ENCODE measurements at regions not wholly inside any gene's neighbourhood (a gene's known extent, or its start where the extent isn't known, plus 50 kb on each side); places are given as distances from the start of the nearest gene placed in this dataset.

- DNase-seq (ENCODE audit: low read depth in 2 of 2), result no peak
Observed at GRCh38 chr14:101025131-101025530, 121.6 kb upstream of the RTL1 start.

- DNase-seq (ENCODE audit: low read depth in 2 of 2), result no peak
Observed at GRCh38 chr14:101025696-101026095, 122.2 kb upstream of the RTL1 start.

GRCh38 chr14:101026341-101026740, 122.8 kb upstream of the RTL1 start:
- DNase-seq (ENCODE audit: low read depth in 2 of 2), result no peak

GRCh38 chr14:101027291-101027690, 123.8 kb upstream of the RTL1 start:
- no peak for DNase-seq (ENCODE audit: low read depth in 2 of 2)

GRCh38 chr14:101027966-101028365, 124.4 kb upstream of the RTL1 start:
- DNase-seq (ENCODE audit: low read depth in 2 of 2), result no peak

GRCh38 chr14:101028971-101029667, 125.6 kb upstream of the RTL1 start:
- DNase-seq (ENCODE audit: low read depth in 2 of 2), result no peak

- DNase-seq (ENCODE audit: low read depth in 2 of 2), result no peak
Observed at GRCh38 chr14:101029668-101030290, 126.3 kb upstream of the RTL1 start.

- DNase-seq (ENCODE audit: low read depth in 2 of 2), result no peak
Observed at GRCh38 chr14:101030586-101030985, 127.1 kb upstream of the RTL1 start.

- no peak for DNase-seq (ENCODE audit: low read depth in 2 of 2)
Observed at GRCh38 chr14:101031186-101031585, 127.7 kb upstream of the RTL1 start.

GRCh38 chr14:101031721-101032120, 128.2 kb upstream of the RTL1 start:
- no peak for DNase-seq (ENCODE audit: low read depth in 2 of 2)

GRCh38 chr14:101032433-101032832, 128.9 kb upstream of the RTL1 start:
- no peak for DNase-seq (ENCODE audit: low read depth in 2 of 2)

- no peak for DNase-seq (ENCODE audit: low read depth in 2 of 2)
Observed at GRCh38 chr14:101033006-101033405, 129.5 kb upstream of the RTL1 start.

- no peak for DNase-seq (ENCODE audit: low read depth in 2 of 2)
Observed at GRCh38 chr14:101033446-101034165, 130.1 kb upstream of the RTL1 start.

GRCh38 chr14:101034986-101035385, 131.5 kb upstream of the RTL1 start:
- DNase-seq (ENCODE audit: low read depth in 2 of 2), result no peak

GRCh38 chr14:101035466-101036225, 132.1 kb upstream of the RTL1 start:
- no peak for DNase-seq (ENCODE audit: low read depth in 2 of 2)

GRCh38 chr14:101037021-101037817, 133.7 kb upstream of the RTL1 start:
- no peak for DNase-seq (ENCODE audit: low read depth in 2 of 2)

GRCh38 chr14:101039031-101039754, 135.7 kb upstream of the RTL1 start:
- no peak for DNase-seq (ENCODE audit: low read depth in 2 of 2)

GRCh38 chr14:101039755-101040138, 136.2 kb upstream of the RTL1 start:
- no peak for DNase-seq (ENCODE audit: low read depth in 2 of 2)

- no peak for DNase-seq (ENCODE audit: low read depth in 2 of 2)
Observed at GRCh38 chr14:101040538-101041442, 137.3 kb upstream of the RTL1 start.

GRCh38 chr14:101043891-101044290, 140.4 kb upstream of the RTL1 start:
- no peak for DNase-seq (ENCODE audit: low read depth in 2 of 2)

Data from stimulated activated CD8-positive, alpha-beta memory T cell treated with anti-CD3 and anti-CD28 coated beads, Interleukin-7, amount 100 ng/mL, for 1 hour (primary cell).